22Rv1 (cell line): ENCODE measurements at regions not wholly inside any gene's neighbourhood (a gene's known extent, or its start where the extent isn't known, plus 50 kb on each side); places are given as distances from the start of the nearest gene placed in this dataset.
"Not testable (repeated sequence)": the region's sequence is repeated elsewhere in the genome, so short reads cannot be mapped to it uniquely, and the experiment has no call there.

Experiments
- CTCF ChIP-seq: fragments of 450-650 bp; IDR thresholded peaks from 2 replicates; pipeline ENCODE4 v1.5.1; 2017; ENCODE audit warnings: mild to moderate bottlenecking
- ZFX ChIP-seq: fragments of 450-650 bp; IDR thresholded peaks from 2 replicates; pipeline ENCODE4 v1.6.1; 2017; ENCODE audit warnings: antibody characterized with exemption, borderline replicate concordance

- not testable (repeated sequence) for TF ChIP-seq ZFX, CTCF
Measured at GRCh38 chr3:194904999-194905398, 219.3 kb downstream of the FAM43A start.
